ENCODE measurements at regions not wholly inside any gene's neighbourhood (a gene's known extent, or its start where the extent isn't known, plus 50 kb on each side); places are given as distances from the start of the nearest gene placed in this dataset.
"Not testable (repeated sequence)": the region's sequence is repeated elsewhere in the genome, so short reads cannot be mapped to it uniquely, and the experiment has no call there.

DNA sequence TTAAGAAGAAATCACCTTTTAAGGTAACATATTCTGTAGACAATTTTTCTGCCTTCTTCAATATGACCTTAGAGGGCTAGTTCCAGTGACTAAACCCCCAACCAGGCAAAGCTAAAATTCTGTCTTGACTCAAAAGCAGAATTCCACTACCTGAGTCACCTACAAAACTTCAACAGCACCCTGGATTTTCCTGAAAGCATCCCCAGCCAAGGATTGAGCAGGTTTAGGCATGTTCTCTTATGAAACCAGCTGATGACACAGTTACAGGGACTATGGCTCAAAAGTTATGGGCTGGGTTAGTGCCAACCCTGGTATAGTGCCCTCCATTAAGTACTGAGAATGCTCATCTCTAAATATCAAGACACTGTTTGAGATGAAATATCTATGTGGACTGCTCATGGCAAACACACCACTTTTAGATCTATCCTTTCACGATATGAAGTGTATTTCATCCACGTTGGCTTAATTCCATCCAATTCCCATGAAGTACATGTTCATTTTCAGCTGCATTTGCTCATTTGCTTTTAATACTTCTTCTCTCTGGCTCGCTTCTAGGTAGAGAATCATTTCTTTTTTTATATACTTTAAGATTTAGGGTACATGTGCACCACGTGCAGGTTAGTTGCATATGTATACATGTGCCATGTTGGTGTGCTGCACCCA, 53.6 kb upstream of the TNFAIP3 start:
- Mint-ChIP-seq H3K36me3 (ENCODE audit: insufficient read depth, unreplicated experiment) (no peaks in the 10 kb centered on the region), H3K9me3 (ENCODE audit: unreplicated experiment) (no peaks in the 10 kb centered on the region), H3K27ac (ENCODE audit: unreplicated experiment) (no peak overlapping the region), H3K27me3 (ENCODE audit: insufficient read depth, unreplicated experiment) (no peaks in the 10 kb centered on the region), H3K4me3 (ENCODE audit: unreplicated experiment) (no peak overlapping the region), H3K4me1 (ENCODE audit: low read depth, unreplicated experiment) (peaks cover 33% of the 10 kb centered on the region)
- Histone ChIP-seq H3K4me3 (ENCODE audit: low read depth, low read length) (no peak overlapping the region), H3K9me3 (no peaks in the 10 kb centered on the region), H3K4me1 (peaks cover 30% of the 10 kb centered on the region), H3K27me3 (replicated peaks; ENCODE audit: control insufficient read depth, insufficient read depth, low read length) (no peaks in the 10 kb centered on the region), H3K36me3 (ENCODE audit: control insufficient read depth, insufficient read depth, low read length) (no peaks in the 10 kb centered on the region)
- POLR2A ChIA-PET, result no interaction called here
- TF ChIP-seq, protein P1, sequence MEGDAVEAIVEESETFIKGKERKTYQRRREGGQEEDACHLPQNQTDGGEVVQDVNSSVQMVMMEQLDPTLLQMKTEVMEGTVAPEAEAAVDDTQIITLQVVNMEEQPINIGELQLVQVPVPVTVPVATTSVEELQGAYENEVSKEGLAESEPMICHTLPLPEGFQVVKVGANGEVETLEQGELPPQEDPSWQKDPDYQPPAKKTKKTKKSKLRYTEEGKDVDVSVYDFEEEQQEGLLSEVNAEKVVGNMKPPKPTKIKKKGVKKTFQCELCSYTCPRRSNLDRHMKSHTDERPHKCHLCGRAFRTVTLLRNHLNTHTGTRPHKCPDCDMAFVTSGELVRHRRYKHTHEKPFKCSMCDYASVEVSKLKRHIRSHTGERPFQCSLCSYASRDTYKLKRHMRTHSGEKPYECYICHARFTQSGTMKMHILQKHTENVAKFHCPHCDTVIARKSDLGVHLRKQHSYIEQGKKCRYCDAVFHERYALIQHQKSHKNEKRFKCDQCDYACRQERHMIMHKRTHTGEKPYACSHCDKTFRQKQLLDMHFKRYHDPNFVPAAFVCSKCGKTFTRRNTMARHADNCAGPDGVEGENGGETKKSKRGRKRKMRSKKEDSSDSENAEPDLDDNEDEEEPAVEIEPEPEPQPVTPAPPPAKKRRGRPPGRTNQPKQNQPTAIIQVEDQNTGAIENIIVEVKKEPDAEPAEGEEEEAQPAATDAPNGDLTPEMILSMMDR (IDR thresholded peaks at IDR 0.05; ENCODE audit: insufficient read depth in 1 of 2, low read depth in 1 of 2, low read length in 1 of 2, severe bottlenecking in 1 of 2, unreplicated experiment in 1 of 2), result no peak
- DNase-seq, result no peak
- no TSS peak for BruUV-seq (replicated peaks)
- CTCF ChIA-PET, result interaction anchor here (1.2 kb wide), 1 partner anchor 40 kb away, joined by 3 read pairs; no protein-coding TSS in a partner anchor
- intact Hi-C loops (cut with micrococcal nuclease; ENCODE audit: unreplicated experiment), result no loop called here

DNA sequence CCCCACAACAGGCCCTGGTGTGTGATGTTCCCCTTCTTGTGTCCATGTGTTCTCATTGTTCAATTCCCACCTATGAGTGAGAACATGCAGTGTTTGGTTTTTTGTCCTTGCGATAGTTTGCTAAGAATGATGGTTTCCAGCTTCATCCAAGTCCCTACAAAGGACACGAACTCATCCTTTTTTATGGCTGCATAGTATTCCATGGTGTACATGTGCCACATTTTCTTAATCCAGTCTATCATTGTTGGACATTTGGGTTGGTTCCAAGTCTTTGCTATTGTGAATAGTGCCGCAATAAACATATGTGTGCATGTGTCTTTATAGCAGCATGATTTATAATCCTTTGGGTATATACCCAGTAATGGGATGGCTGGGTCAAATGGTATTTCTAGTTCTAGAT, 53.0 kb upstream of the TNFAIP3 start:
- DNase-seq; BruUV-seq (replicated peaks); intact Hi-C loops (cut with micrococcal nuclease; ENCODE audit: unreplicated experiment); H3K27me3 ChIP-seq (replicated peaks; ENCODE audit: control insufficient read depth, insufficient read depth, low read length); H3K27me3 Mint-ChIP-seq (ENCODE audit: insufficient read depth, unreplicated experiment); H3K9me3 ChIP-seq; H3K36me3 ChIP-seq (ENCODE audit: control insufficient read depth, insufficient read depth, low read length); H3K27ac Mint-ChIP-seq (ENCODE audit: unreplicated experiment); H3K4me3 Mint-ChIP-seq (ENCODE audit: unreplicated experiment); H3K36me3 Mint-ChIP-seq (ENCODE audit: insufficient read depth, unreplicated experiment); POLR2A ChIA-PET; H3K9me3 Mint-ChIP-seq (ENCODE audit: unreplicated experiment); CTCF ChIA-PET; H3K4me3 ChIP-seq (ENCODE audit: low read depth, low read length): not testable (repeated sequence)
- peaks cover 27% of the 10 kb centered on the region for H3K4me1 Mint-ChIP-seq (ENCODE audit: low read depth, unreplicated experiment)
- H3K4me1 ChIP-seq, result peaks cover 24% of the 10 kb centered on the region

DNA sequence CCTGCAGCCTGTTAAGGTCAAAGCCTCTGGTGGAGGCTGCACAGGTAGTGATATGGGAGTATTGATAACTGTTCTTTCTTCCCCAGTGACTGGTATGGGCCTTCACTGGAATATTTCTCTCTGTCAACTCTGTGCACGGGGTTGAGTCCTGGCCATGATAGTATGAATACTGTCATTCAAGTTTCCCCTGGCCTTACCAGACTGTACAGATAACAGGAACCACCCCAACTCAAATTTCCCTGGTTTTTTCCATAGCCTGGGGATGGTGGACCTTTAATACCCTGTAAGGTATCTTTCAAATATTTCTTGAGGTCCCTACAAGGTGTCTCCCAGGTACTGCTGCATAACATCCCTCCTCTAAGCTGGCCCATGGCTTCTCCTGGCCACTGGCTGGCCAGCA, 51.4 kb upstream of the TNFAIP3 start:
- H3K4me1 Mint-ChIP-seq (ENCODE audit: low read depth, unreplicated experiment), result peaks cover 15% of the 10 kb centered on the region
- Histone ChIP-seq H3K27me3 (replicated peaks; ENCODE audit: control insufficient read depth, insufficient read depth, low read length) (no peaks in the 10 kb centered on the region), H3K36me3 (ENCODE audit: control insufficient read depth, insufficient read depth, low read length) (no peaks in the 10 kb centered on the region), H3K9me3 (no peaks in the 10 kb centered on the region), H3K4me1 (peaks cover 11% of the 10 kb centered on the region), H3K4me3 (ENCODE audit: low read depth, low read length) (no peak overlapping the region)
- no peaks in the 10 kb centered on the region for H3K36me3 Mint-ChIP-seq (ENCODE audit: insufficient read depth, unreplicated experiment)
- intact Hi-C loops (cut with micrococcal nuclease; ENCODE audit: unreplicated experiment), result no loop called here
- TF ChIP-seq, protein P1 (IDR thresholded peaks at IDR 0.05; ENCODE audit: insufficient read depth in 1 of 2, low read depth in 1 of 2, low read length in 1 of 2, severe bottlenecking in 1 of 2, unreplicated experiment in 1 of 2), result no peak
- H3K27me3 Mint-ChIP-seq (ENCODE audit: insufficient read depth, unreplicated experiment), result no peaks in the 10 kb centered on the region
- H3K4me3 Mint-ChIP-seq (ENCODE audit: unreplicated experiment), result no peak overlapping the region
- POLR2A ChIA-PET, result no interaction called here
- DNase-seq, result no peak
- no peaks in the 10 kb centered on the region for H3K9me3 Mint-ChIP-seq (ENCODE audit: unreplicated experiment)
- CTCF ChIA-PET, result no interaction called here
- no TSS peak for BruUV-seq (replicated peaks)
- no peak overlapping the region for H3K27ac Mint-ChIP-seq (ENCODE audit: unreplicated experiment)

All from Caco-2 (cell line).